ENCODE measurements at regions not wholly inside any gene's neighbourhood (a gene's known extent, or its start where the extent isn't known, plus 50 kb on each side); places are given as distances from the start of the nearest gene placed in this dataset.

DNA sequence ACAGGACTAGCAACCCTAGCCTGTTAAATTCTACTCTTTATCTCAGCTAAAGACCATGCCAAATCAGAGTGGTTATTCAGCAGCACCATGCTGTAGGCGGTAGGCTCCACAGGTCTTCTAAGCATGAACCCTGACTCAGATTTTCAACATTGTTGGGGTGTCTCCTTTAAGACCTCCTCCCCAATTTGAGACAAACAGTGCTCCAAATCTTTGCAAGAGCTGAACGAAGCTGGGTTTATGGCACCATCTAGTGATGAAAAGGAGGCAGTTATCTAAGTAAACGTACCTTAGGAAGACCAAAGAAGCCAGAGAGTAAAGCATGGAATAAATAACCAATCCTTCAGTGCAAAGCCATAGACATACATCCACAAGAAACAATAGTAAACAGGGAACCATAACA is 334.5 kb upstream of the SLC7A11 start:
- peaks cover 18% of the 10 kb centered on the region; the same call in 1 of the 2 replicates for H3K9me3 ChIP-seq (ENCODE audit: control insufficient read depth, insufficient read depth, low read depth, low read length)

DNA sequence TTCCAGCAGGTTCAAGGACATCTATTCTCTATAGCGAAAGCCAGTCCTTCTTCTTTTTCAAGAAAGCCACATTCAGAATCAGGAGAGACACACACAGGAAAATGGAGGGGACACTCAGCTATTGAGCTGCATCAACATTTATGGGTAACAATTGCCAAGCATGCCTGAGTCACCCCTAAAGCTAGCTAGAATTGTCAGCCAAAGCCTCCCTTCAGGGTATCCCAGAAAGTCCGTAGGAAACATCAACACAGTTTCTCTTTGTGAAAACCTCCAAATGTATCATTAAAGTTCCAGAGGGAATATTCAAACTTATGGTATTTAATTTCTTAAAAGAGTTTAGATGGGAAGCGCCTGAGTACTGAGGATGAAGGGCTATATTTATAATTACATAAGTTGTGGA is 331.1 kb upstream of the SLC7A11 start:
- no peaks in the 10 kb centered on the region for H3K27me3 ChIP-seq (ENCODE audit: control insufficient read depth, insufficient read depth, low read length)
- no peaks in the 10 kb centered on the region for H3K4me1 ChIP-seq (ENCODE audit: control insufficient read depth, insufficient read depth, low read length)
- H3K36me3 ChIP-seq (ENCODE audit: control insufficient read depth, insufficient read depth, low read length): no peaks in the 10 kb centered on the region
- peaks cover 6% of the 10 kb centered on the region; the same call in 1 of the 2 replicates for H3K9me3 ChIP-seq (ENCODE audit: control insufficient read depth, insufficient read depth, low read depth, low read length)
- no peak overlapping the region for H3K4me3 ChIP-seq (ENCODE audit: low read depth, low read length)
- no peak overlapping the region for H3K9ac ChIP-seq (ENCODE audit: low read length)
- H3K27ac ChIP-seq (ENCODE audit: low read depth, low read length): no peak overlapping the region

More for the DNA sequence above, 334.5 kb upstream of the SLC7A11 start:
- Histone ChIP-seq H3K27ac (ENCODE audit: low read depth, low read length) (no peak overlapping the region), H3K27me3 (ENCODE audit: control insufficient read depth, insufficient read depth, low read length) (no peaks in the 10 kb centered on the region), H3K4me3 (ENCODE audit: low read depth, low read length) (no peak overlapping the region), H3K4me1 (ENCODE audit: control insufficient read depth, insufficient read depth, low read length) (no peaks in the 10 kb centered on the region), H3K36me3 (ENCODE audit: control insufficient read depth, insufficient read depth, low read length) (no peaks in the 10 kb centered on the region), H3K9ac (ENCODE audit: low read length) (no peak overlapping the region)

DNA sequence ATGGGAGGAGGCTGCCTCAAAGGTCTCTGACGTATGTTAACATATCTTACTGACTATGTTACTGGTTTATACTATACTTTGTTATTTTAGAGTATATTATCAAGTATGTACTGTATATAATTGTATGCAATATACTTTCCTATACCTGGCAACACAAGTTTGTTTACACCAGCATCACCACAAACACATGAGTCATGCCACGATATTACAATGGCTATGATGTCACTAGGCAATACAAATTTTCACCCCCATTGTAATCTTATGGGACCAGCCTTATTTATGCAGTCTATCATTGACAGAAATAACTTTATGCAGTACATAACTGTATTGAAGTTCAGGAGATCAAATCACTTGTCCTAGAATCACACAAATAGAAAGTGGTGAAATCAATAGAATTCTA is 329.9 kb upstream of the SLC7A11 start:
- no peaks in the 10 kb centered on the region for H3K9me3 ChIP-seq (ENCODE audit: control insufficient read depth, insufficient read depth, low read depth, low read length)
- no peaks in the 10 kb centered on the region for H3K36me3 ChIP-seq (ENCODE audit: control insufficient read depth, insufficient read depth, low read length)
- H3K4me3 ChIP-seq (ENCODE audit: low read depth, low read length): no peak overlapping the region
- H3K27ac ChIP-seq (ENCODE audit: low read depth, low read length): no peak overlapping the region
- H3K27me3 ChIP-seq (ENCODE audit: control insufficient read depth, insufficient read depth, low read length): no peaks in the 10 kb centered on the region
- H3K4me1 ChIP-seq (ENCODE audit: control insufficient read depth, insufficient read depth, low read length): no peaks in the 10 kb centered on the region
- no peak overlapping the region for H3K9ac ChIP-seq (ENCODE audit: low read length)

DNA sequence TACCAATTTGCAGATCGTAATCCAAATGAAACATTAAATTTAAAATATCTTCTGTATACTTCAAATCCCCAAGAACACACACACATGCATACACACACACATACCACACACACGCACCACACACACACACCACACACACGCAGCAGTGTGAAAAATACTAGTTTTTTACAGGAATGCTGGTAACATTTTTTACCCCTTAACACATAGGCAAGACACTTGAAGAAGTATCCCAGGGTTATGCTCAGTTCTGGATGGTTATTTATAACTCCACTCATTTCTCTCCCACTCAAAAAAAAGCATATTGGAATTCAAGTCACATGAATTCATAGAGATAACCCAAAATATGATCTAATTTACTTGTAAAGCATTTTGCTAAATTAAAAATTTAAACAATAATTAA is 325.5 kb upstream of the SLC7A11 start:
- peaks cover 4% of the 10 kb centered on the region; the same call in 1 of the 2 replicates for H3K4me1 ChIP-seq (ENCODE audit: control insufficient read depth, insufficient read depth, low read length)
- no peak overlapping the region for H3K9ac ChIP-seq (ENCODE audit: low read length)

DNA sequence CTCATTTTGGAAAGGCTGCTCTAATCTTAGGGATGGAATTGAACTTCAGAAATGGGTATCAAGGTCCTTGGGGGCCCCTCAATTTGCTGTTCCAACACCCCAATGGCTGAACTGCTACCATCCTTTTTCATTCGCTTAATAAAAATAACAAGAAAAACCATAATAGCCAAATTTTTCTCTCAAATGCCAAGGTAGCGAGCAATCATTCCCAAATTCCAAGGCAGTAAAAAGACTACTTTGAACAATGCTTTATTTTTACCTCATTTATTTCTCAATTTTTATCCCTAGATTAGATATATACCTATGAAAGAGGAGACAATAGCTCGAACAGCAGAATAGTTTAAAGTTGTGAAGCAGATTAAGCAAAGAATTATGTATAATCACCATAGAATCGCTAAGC is 323.4 kb upstream of the SLC7A11 start:
- Histone ChIP-seq H3K27me3 (ENCODE audit: control insufficient read depth, insufficient read depth, low read length) (no peaks in the 10 kb centered on the region), H3K4me3 (ENCODE audit: low read depth, low read length) (no peak overlapping the region), H3K4me1 (ENCODE audit: control insufficient read depth, insufficient read depth, low read length) (peaks cover 4% of the 10 kb centered on the region; the same call in 1 of the 2 replicates), H3K9ac (ENCODE audit: low read length) (no peak overlapping the region), H3K27ac (ENCODE audit: low read depth, low read length) (no peak overlapping the region), H3K9me3 (ENCODE audit: control insufficient read depth, insufficient read depth, low read depth, low read length) (no peaks in the 10 kb centered on the region), H3K36me3 (ENCODE audit: control insufficient read depth, insufficient read depth, low read length) (no peaks in the 10 kb centered on the region)

More for the DNA sequence above, 325.5 kb upstream of the SLC7A11 start:
- Histone ChIP-seq H3K27ac (ENCODE audit: low read depth, low read length) (no peak overlapping the region), H3K4me3 (ENCODE audit: low read depth, low read length) (no peak overlapping the region), H3K27me3 (ENCODE audit: control insufficient read depth, insufficient read depth, low read length) (no peaks in the 10 kb centered on the region), H3K9me3 (ENCODE audit: control insufficient read depth, insufficient read depth, low read depth, low read length) (no peaks in the 10 kb centered on the region), H3K36me3 (ENCODE audit: control insufficient read depth, insufficient read depth, low read length) (no peaks in the 10 kb centered on the region)

DNA sequence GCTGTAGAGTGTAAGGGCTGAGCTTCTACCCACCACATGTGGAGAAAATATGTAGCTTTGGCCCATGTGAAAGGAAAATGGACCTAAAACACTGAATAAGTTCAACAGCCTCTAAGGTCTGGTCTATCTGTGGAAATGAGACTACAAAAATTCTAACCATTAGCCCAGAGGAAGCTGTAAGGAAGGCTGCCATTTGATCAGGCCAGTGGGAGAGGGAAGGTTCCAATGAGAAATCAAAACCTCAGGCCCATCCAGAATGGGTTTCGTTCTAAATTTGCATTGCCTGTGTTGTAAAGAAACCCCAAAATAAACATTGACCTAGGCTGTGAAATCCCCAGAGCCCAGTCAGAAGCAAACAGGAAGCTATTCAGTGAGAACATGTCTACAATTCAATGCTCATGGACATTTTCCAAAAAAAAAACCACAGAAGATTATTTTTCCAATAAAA is 320.4 kb upstream of the SLC7A11 start:
- H3K27me3 ChIP-seq (ENCODE audit: control insufficient read depth, insufficient read depth, low read length): no peaks in the 10 kb centered on the region
- peaks cover 4% of the 10 kb centered on the region; the same call in 1 of the 2 replicates for H3K4me1 ChIP-seq (ENCODE audit: control insufficient read depth, insufficient read depth, low read length)
- H3K9ac ChIP-seq (ENCODE audit: low read length): no peak overlapping the region
- H3K36me3 ChIP-seq (ENCODE audit: control insufficient read depth, insufficient read depth, low read length): no peaks in the 10 kb centered on the region
- H3K4me3 ChIP-seq (ENCODE audit: low read depth, low read length): no peak overlapping the region
- H3K9me3 ChIP-seq (ENCODE audit: control insufficient read depth, insufficient read depth, low read depth, low read length): no peaks in the 10 kb centered on the region
- no peak overlapping the region for H3K27ac ChIP-seq (ENCODE audit: low read depth, low read length)

DNA sequence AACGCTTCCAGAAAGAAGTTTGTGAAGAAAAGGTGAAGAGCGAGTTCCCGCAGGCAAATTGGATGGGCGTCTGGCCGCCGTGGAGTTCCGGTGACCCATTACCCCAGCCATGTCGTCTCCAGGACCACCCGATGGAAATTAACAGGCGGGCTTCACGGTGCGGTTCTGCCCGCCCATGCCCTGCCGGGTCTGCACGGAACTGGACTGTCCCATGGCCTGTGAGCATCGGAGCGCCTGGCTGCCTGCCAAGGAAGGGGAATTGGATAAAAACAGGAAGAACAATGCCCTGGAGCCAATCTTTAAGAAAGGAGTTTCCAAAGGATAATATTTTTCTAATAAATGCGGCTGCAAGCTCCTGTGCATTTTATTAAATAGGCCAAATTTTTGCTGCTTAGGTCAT is 319.8 kb upstream of the SLC7A11 start:
- Histone ChIP-seq H3K9me3 (ENCODE audit: control insufficient read depth, insufficient read depth, low read depth, low read length) (no peaks in the 10 kb centered on the region), H3K27ac (ENCODE audit: low read depth, low read length) (no peak overlapping the region), H3K27me3 (ENCODE audit: control insufficient read depth, insufficient read depth, low read length) (no peaks in the 10 kb centered on the region), H3K4me1 (ENCODE audit: control insufficient read depth, insufficient read depth, low read length) (peaks cover 4% of the 10 kb centered on the region; the same call in 1 of the 2 replicates), H3K4me3 (ENCODE audit: low read depth, low read length) (no peak overlapping the region), H3K36me3 (ENCODE audit: control insufficient read depth, insufficient read depth, low read length) (no peaks in the 10 kb centered on the region), H3K9ac (ENCODE audit: low read length) (no peak overlapping the region)

DNA sequence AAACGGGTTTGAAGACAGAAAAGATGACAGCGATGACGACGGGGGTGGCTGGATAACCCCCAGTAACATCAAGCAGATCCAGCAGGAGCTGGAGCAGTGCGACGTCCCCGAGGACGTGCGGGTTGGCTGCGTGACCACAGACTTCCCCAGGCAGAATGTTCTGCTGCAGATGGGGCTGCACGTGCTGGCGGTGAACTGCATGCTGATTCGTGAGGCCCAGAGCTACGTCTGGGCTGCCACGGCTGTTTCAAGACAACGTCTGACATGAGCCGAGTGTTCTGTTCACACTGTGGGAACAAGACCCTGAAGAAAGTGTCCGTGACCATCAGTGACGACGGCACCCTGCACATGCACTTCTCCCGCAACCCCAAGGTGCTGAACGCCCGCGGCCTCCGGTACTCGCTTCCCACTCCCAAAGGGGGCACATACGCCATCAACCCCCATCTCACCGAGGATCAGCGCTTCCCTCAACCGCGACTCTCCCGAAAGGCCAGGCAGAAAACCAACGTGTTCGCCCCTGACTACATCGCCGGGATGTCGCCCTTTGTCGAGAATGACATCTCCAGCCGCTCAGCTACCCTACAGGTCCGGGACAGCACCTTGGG is 319.2 kb upstream of the SLC7A11 start:
- no peaks in the 10 kb centered on the region for H3K36me3 ChIP-seq (ENCODE audit: control insufficient read depth, insufficient read depth, low read length)
- no peaks in the 10 kb centered on the region for H3K9me3 ChIP-seq (ENCODE audit: control insufficient read depth, insufficient read depth, low read depth, low read length)
- H3K9ac ChIP-seq (ENCODE audit: low read length): no peak overlapping the region
- peaks cover 4% of the 10 kb centered on the region; the same call in 1 of the 2 replicates for H3K4me1 ChIP-seq (ENCODE audit: control insufficient read depth, insufficient read depth, low read length)
- no peaks in the 10 kb centered on the region for H3K27me3 ChIP-seq (ENCODE audit: control insufficient read depth, insufficient read depth, low read length)
- no peak overlapping the region for H3K4me3 ChIP-seq (ENCODE audit: low read depth, low read length)
- H3K27ac ChIP-seq (ENCODE audit: low read depth, low read length): no peak overlapping the region

DNA sequence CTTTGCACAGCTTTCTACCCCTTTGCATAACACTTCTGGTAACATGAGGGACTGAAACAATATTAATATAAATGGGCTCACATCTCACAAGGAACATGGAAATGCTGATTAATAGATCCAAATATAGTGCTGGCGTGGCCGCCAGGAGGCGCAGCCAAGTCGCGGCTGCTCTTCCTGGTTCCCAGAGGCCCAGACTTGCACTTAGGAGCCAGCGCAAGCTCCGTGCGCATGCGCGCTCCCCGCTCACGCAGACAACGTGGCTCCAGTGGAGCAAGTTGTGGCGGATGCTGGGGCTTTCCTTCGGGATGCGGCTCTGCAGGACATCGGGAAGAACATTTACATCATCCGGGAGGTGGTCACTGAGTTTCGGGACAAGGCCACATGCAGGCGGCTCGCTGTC is 318.3 kb upstream of the SLC7A11 start:
- H3K9ac ChIP-seq (ENCODE audit: low read length): no peak overlapping the region
- no peaks in the 10 kb centered on the region for H3K36me3 ChIP-seq (ENCODE audit: control insufficient read depth, insufficient read depth, low read length)

DNA sequence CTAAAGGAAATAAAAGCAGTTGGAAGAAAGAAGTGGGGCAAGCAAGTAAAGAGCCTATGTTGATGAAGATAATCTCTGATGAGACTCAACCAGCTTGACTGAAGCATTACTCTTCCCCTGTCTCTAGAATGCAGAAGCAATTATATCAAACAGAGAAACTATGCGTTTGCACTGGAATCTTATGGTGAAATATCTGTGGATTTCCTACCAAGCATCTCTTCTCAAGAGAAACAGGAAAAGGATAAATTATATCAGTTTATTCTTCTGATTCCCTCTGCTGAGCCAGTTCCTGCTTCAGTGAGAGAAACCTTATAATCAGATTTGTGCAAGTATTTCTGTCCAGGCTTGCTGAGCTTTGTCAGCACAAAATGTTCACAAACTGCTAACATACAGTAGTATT is 316.7 kb upstream of the SLC7A11 start:
- peaks cover 8% of the 10 kb centered on the region; the same call in 1 of the 2 replicates for H3K4me1 ChIP-seq (ENCODE audit: control insufficient read depth, insufficient read depth, low read length)
- H3K9ac ChIP-seq (ENCODE audit: low read length): no peak overlapping the region
- H3K36me3 ChIP-seq (ENCODE audit: control insufficient read depth, insufficient read depth, low read length): no peaks in the 10 kb centered on the region
- H3K27me3 ChIP-seq (ENCODE audit: control insufficient read depth, insufficient read depth, low read length): no peaks in the 10 kb centered on the region
- H3K4me3 ChIP-seq (ENCODE audit: low read depth, low read length): no peak overlapping the region
- no peaks in the 10 kb centered on the region for H3K9me3 ChIP-seq (ENCODE audit: control insufficient read depth, insufficient read depth, low read depth, low read length)
- H3K27ac ChIP-seq (ENCODE audit: low read depth, low read length): no peak overlapping the region

More for the DNA sequence above, 318.3 kb upstream of the SLC7A11 start:
- Histone ChIP-seq H3K4me1 (ENCODE audit: control insufficient read depth, insufficient read depth, low read length) (peaks cover 5% of the 10 kb centered on the region), H3K27me3 (ENCODE audit: control insufficient read depth, insufficient read depth, low read length) (no peaks in the 10 kb centered on the region), H3K4me3 (ENCODE audit: low read depth, low read length) (no peak overlapping the region), H3K9me3 (ENCODE audit: control insufficient read depth, insufficient read depth, low read depth, low read length) (no peaks in the 10 kb centered on the region), H3K27ac (ENCODE audit: low read depth, low read length) (no peak overlapping the region)

DNA sequence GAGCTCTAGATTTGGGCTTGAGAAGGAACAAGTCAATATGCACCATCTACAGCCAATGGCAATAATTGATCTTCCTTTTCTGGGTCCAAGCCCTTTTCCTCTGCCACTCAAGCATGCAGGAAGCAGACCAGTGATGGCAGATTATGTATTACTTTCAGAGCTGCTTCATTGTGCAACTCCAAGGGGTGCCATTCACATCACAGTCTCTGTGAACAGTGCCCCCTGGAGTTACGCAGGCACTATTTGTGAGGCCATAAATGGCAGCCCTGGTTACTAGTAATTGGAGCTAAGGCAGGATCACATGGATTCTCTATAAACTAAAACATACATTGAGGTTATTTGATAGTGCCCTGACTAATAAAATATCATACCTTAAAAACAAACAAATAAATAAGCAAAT is 313.4 kb upstream of the SLC7A11 start:
- H3K9ac ChIP-seq (ENCODE audit: low read length): no peak overlapping the region
- H3K27ac ChIP-seq (ENCODE audit: low read depth, low read length): no peak overlapping the region
- no peaks in the 10 kb centered on the region for H3K9me3 ChIP-seq (ENCODE audit: control insufficient read depth, insufficient read depth, low read depth, low read length)
- no peaks in the 10 kb centered on the region for H3K27me3 ChIP-seq (ENCODE audit: control insufficient read depth, insufficient read depth, low read length)
- no peak overlapping the region for H3K4me3 ChIP-seq (ENCODE audit: low read depth, low read length)
- peaks cover 8% of the 10 kb centered on the region; the same call in 1 of the 2 replicates for H3K4me1 ChIP-seq (ENCODE audit: control insufficient read depth, insufficient read depth, low read length)
- H3K36me3 ChIP-seq (ENCODE audit: control insufficient read depth, insufficient read depth, low read length): no peaks in the 10 kb centered on the region

Data from HUES6 (cell line).